Hematopoietic multipotent progenitor cell treated with erythropoietin and hydrocortisone succinate and interleukin-3 and kit ligand, for 8 days (in vitro differentiated cells): ENCODE measurements at regions not wholly inside any gene's neighbourhood (a gene's known extent, or its start where the extent isn't known, plus 50 kb on each side); places are given as distances from the start of the nearest gene placed in this dataset.
"Not testable (repeated sequence)": the region's sequence is repeated elsewhere in the genome, so short reads cannot be mapped to it uniquely, and the experiment has no call there.

Source experiments
- DNase-seq: peaks from one replicate; pipeline ENCODE4 v3.0.0-alpha.2; 2015

- DNase-seq, result no peak
Observed at GRCh38 chr19:28118235-28118634, 1094.7 kb downstream of the UQCRFS1 start.

- DNase-seq, result no peak
Observed at GRCh38 chr19:28117143-28117542, 1095.8 kb downstream of the UQCRFS1 start.

GRCh38 chr19:28116379-28116778 lies 1096.6 kb downstream of the UQCRFS1 start:
- not testable (repeated sequence) for DNase-seq

GRCh38 chr19:28103921-28104320 lies 1109.0 kb downstream of the UQCRFS1 start:
- no peak for DNase-seq

GRCh38 chr19:28084659-28085157 lies 1128.2 kb downstream of the UQCRFS1 start:
- DNase-seq, result not testable (repeated sequence)

GRCh38 chr19:28076628-28077027 lies 1136.3 kb downstream of the UQCRFS1 start:
- DNase-seq, result no peak

- DNase-seq, result no peak
Observed at GRCh38 chr19:28075229-28075628, 1137.7 kb downstream of the UQCRFS1 start.

- no peak for DNase-seq
Observed at GRCh38 chr19:28074773-28075172, 1138.2 kb downstream of the UQCRFS1 start.

- no peak for DNase-seq
Observed at GRCh38 chr19:28067882-28068281, 1145.1 kb downstream of the UQCRFS1 start.

- DNase-seq, result no peak
Observed at GRCh38 chr19:28066988-28067387, 1146.0 kb downstream of the UQCRFS1 start.

- DNase-seq, result no peak
Observed at GRCh38 chr19:28066161-28066560, 1146.8 kb downstream of the UQCRFS1 start.

GRCh38 chr19:28065026-28065425 lies 1147.9 kb downstream of the UQCRFS1 start:
- DNase-seq, result no peak

GRCh38 chr19:28063702-28064101 lies 1149.2 kb downstream of the UQCRFS1 start:
- DNase-seq, result no peak

- DNase-seq, result no peak
Observed at GRCh38 chr19:28061111-28061510, 1151.8 kb downstream of the UQCRFS1 start.

- DNase-seq, result not testable (repeated sequence)
Observed at GRCh38 chr19:28057026-28057425, 1155.9 kb downstream of the UQCRFS1 start.

GRCh38 chr19:28051047-28051446 lies 1161.9 kb downstream of the UQCRFS1 start:
- no peak for DNase-seq

- DNase-seq, result no peak
Observed at GRCh38 chr19:28049875-28050274, 1163.1 kb downstream of the UQCRFS1 start.

- no peak for DNase-seq
Observed at GRCh38 chr19:28046932-28047331, 1166.0 kb downstream of the UQCRFS1 start.

- DNase-seq, result no peak
Observed at GRCh38 chr19:28045621-28046020, 1167.3 kb downstream of the UQCRFS1 start.

GRCh38 chr19:28044477-28044876 lies 1168.5 kb downstream of the UQCRFS1 start:
- no peak for DNase-seq

GRCh38 chr19:28042516-28042915 lies 1170.4 kb downstream of the UQCRFS1 start:
- DNase-seq, result no peak

GRCh38 chr19:28039677-28040381 lies 1173.1 kb downstream of the UQCRFS1 start:
- no peak for DNase-seq

GRCh38 chr19:28037186-28037585 lies 1175.8 kb downstream of the UQCRFS1 start:
- DNase-seq, result no peak

GRCh38 chr19:28036486-28036885 lies 1176.5 kb downstream of the UQCRFS1 start:
- DNase-seq, result no peak

- no peak for DNase-seq
Observed at GRCh38 chr19:28034936-28035335, 1178.0 kb downstream of the UQCRFS1 start.
